Activated gamma-delta T cell treated with Interleukin-2 at 50 U/mL for 16 hours (primary cell): ENCODE measurements at regions not wholly inside any gene's neighbourhood (a gene's known extent, or its start where the extent isn't known, plus 50 kb on each side); places are given as distances from the start of the nearest gene placed in this dataset.
"Not testable (repeated sequence)": the region's sequence is repeated elsewhere in the genome, so short reads cannot be mapped to it uniquely, and the experiment has no call there.

Experiments
- DNase-seq: peaks from one replicate; pipeline ENCODE4 v3.0.0-alpha.2; 2020

- DNase-seq = no peak
Observed at GRCh38 chr11:81241672-81242275, 1491.9 kb downstream of the FAM181B start.

GRCh38 chr11:81237139-81237538 is 1496.5 kb downstream of the FAM181B start:
- DNase-seq = no peak

- not testable (repeated sequence) for DNase-seq
Observed at GRCh38 chr11:81227409-81227808, 1506.3 kb downstream of the FAM181B start.

GRCh38 chr11:81224396-81224795 is 1509.3 kb downstream of the FAM181B start:
- no peak for DNase-seq

- DNase-seq = no peak
Observed at GRCh38 chr11:81222491-81222890, 1511.2 kb downstream of the FAM181B start.

- DNase-seq = no peak
Observed at GRCh38 chr11:81220146-81220895, 1513.3 kb downstream of the FAM181B start.

- DNase-seq = no peak
Observed at GRCh38 chr11:81219661-81220060, 1514.0 kb downstream of the FAM181B start.

- no peak for DNase-seq
Observed at GRCh38 chr11:81218440-81218839, 1515.2 kb downstream of the FAM181B start.

- DNase-seq = no peak
Observed at GRCh38 chr11:81211050-81211449, 1522.6 kb downstream of the FAM181B start.

GRCh38 chr11:81207421-81208054 is 1526.1 kb downstream of the FAM181B start:
- no peak for DNase-seq

GRCh38 chr11:81203876-81204275 is 1529.8 kb downstream of the FAM181B start:
- no peak for DNase-seq

GRCh38 chr11:81197396-81197795 is 1536.3 kb downstream of the FAM181B start:
- DNase-seq = no peak

GRCh38 chr11:81192516-81192915 is 1541.1 kb downstream of the FAM181B start:
- no peak for DNase-seq

GRCh38 chr11:81190546-81190945 is 1543.1 kb downstream of the FAM181B start:
- no peak for DNase-seq

- DNase-seq = not testable (repeated sequence)
Observed at GRCh38 chr11:81187033-81187432, 1546.6 kb downstream of the FAM181B start.

GRCh38 chr11:81174646-81175330 is 1558.9 kb downstream of the FAM181B start:
- DNase-seq = no peak

- DNase-seq = no peak
Observed at GRCh38 chr11:81165164-81165563, 1568.5 kb downstream of the FAM181B start.

- DNase-seq = no peak
Observed at GRCh38 chr11:81159900-81160299, 1573.8 kb downstream of the FAM181B start.

GRCh38 chr11:81135570-81135969 is 1598.1 kb downstream of the FAM181B start:
- no peak for DNase-seq

- no peak for DNase-seq
Observed at GRCh38 chr11:81129618-81130017, 1604.0 kb downstream of the FAM181B start.

- no peak for DNase-seq
Observed at GRCh38 chr11:81112718-81113117, 1620.9 kb downstream of the FAM181B start.

GRCh38 chr11:81104051-81104450 is 1629.6 kb downstream of the FAM181B start:
- no peak for DNase-seq

- no peak for DNase-seq
Observed at GRCh38 chr11:81098471-81098870, 1635.2 kb downstream of the FAM181B start.

- no peak for DNase-seq
Observed at GRCh38 chr11:81092522-81092921, 1641.1 kb downstream of the FAM181B start.
